ENCODE measurements at regions not wholly inside any gene's neighbourhood (a gene's known extent, or its start where the extent isn't known, plus 50 kb on each side); places are given as distances from the start of the nearest gene placed in this dataset.

GRCh38 chr1:67495327-67495726, 65.1 kb upstream of the SERBP1 start:
- WGBS, 2 experiments (ENCODE audit: extremely low coverage in 1 of 2, insufficient coverage in 1 of 2, insufficient read length in 1 of 2, insufficient replicate concordance in 2 of 2, low coverage in 1 of 2, low lambda C conversion rate in 2 of 2, missing lambda C conversion rate in 1 of 2), result 95% methylated on average over 6 of the region's 6 CpGs; no CpG with 5 or more reads in 1 of the 2 experiments
- no peak overlapping the region for H3K14ac ChIP-seq (ENCODE audit: insufficient read length)
- H3K4me3 ChIP-seq (ENCODE audit: extremely low read depth in 1 of 4, insufficient read depth in 2 of 4, low read depth in 3 of 4, low read length in 4 of 4), result no peak overlapping the region
- H3K79me1 ChIP-seq (ENCODE audit: low read depth, low read length), result no peaks in the 10 kb centered on the region
- H3K27me3 ChIP-seq (replicated peaks in 1 of 4; ENCODE audit: control insufficient read depth in 3 of 4, extremely low read depth in 1 of 4, insufficient read depth in 3 of 4, low read length in 3 of 4), result no peaks in the 10 kb centered on the region
- no peak overlapping the region for H2AK5ac ChIP-seq (ENCODE audit: low read depth, low read length)
- H3K4me1 ChIP-seq (replicated peaks in 1 of 4; ENCODE audit: control insufficient read depth in 3 of 4, insufficient read depth in 4 of 4, low read length in 3 of 4), result no peaks in the 10 kb centered on the region
- H2BK15ac ChIP-seq (ENCODE audit: low read length), result no peak overlapping the region
- no peak overlapping the region for H2BK5ac ChIP-seq (ENCODE audit: low read depth, low read length)
- no peak overlapping the region for H2BK12ac ChIP-seq (ENCODE audit: low read depth, low read length)
- no peak overlapping the region for H3K23ac ChIP-seq (ENCODE audit: insufficient read length)
- H2BK120ac ChIP-seq (replicated peaks; ENCODE audit: low read depth, low read length), result no peak overlapping the region
- no peaks in the 10 kb centered on the region for H3K36me3 ChIP-seq (ENCODE audit: control insufficient read depth in 2 of 4, insufficient read depth in 4 of 4, low read length in 3 of 4)
- no peak overlapping the region for H2AFZ ChIP-seq (ENCODE audit: low read length)
- DNase-seq (ENCODE audit: low read depth in 1 of 2, low spot score in 2 of 2) (no peak), FAIRE-seq (no peak)
- H4K20me1 ChIP-seq (replicated peaks in 1 of 2; ENCODE audit: control insufficient read depth in 1 of 2, insufficient read depth in 2 of 2, low read length in 2 of 2), result no peaks in the 10 kb centered on the region
- no peak overlapping the region for H4K91ac ChIP-seq (replicated peaks; ENCODE audit: insufficient read length, low read length)
- ChIA-PET CTCF (ENCODE audit: partially characterized antibody) (interaction anchor here (0.6 to 10.0 kb wide), 7 partner anchors 8 to 282 kb away, joined by 3 to 161 read pairs (median 3); no protein-coding TSS in a partner anchor), POLR2A (ENCODE audit: partially characterized antibody) (interaction anchor here (2.0 kb wide), 1 partner anchor 66 kb away, joined by 8 read pairs; the partner anchor contains the start of gene SERBP1)
- H2BK20ac ChIP-seq (ENCODE audit: low read length), result no peak overlapping the region
- no peak overlapping the region for H4K8ac ChIP-seq (ENCODE audit: extremely low read depth, insufficient read depth, low read length)
- H3K4ac ChIP-seq (replicated peaks; ENCODE audit: insufficient read length, low read depth, low read length), result no peak overlapping the region
- H3K56ac ChIP-seq (replicated peaks; ENCODE audit: insufficient read length, low read depth, low read length), result no peak overlapping the region
- no peak overlapping the region for H3K27ac ChIP-seq (ENCODE audit: low read depth, low read length)
- no peaks in the 10 kb centered on the region for H3K79me2 ChIP-seq (ENCODE audit: control insufficient read depth in 1 of 2, insufficient read depth in 2 of 2, low read length in 2 of 2)
- no peaks in the 10 kb centered on the region for H3K9me3 ChIP-seq (ENCODE audit: insufficient read depth in 2 of 2, low read depth in 1 of 2, low read length in 1 of 2)
- H3K18ac ChIP-seq (ENCODE audit: extremely low read depth, low read length), result no peak overlapping the region
- no peak overlapping the region for H3K9ac ChIP-seq (replicated peaks in 1 of 4; ENCODE audit: extremely low read depth in 1 of 4, low read depth in 3 of 4, low read length in 3 of 4)
- H4K5ac ChIP-seq (ENCODE audit: insufficient read length, low read depth, low read length), result no peak overlapping the region
- H3K4me2 ChIP-seq (ENCODE audit: insufficient read depth in 1 of 2, low read depth in 2 of 2, low read length in 2 of 2), result no peak overlapping the region
- H3K23me2 ChIP-seq (ENCODE audit: low read depth, low read length), result no peaks in the 10 kb centered on the region
- TF ChIP-seq SP2 (IDR thresholded peaks at IDR 0.05; ENCODE audit: low read length) (no peak), CBX5 (IDR thresholded peaks at IDR 0.05; ENCODE audit: low read depth, low read length) (no peak), RXRA (IDR thresholded peaks at IDR 0.05; ENCODE audit: insufficient read depth, low read depth, low read length) (no peak), FOSL1 (IDR thresholded peaks at IDR 0.05; ENCODE audit: insufficient read depth, low read depth, low read length) (no peak), BACH1 (IDR thresholded peaks at IDR 0.05; ENCODE audit: low read length) (no peak), GTF2F1 (IDR thresholded peaks at IDR 0.05; ENCODE audit: borderline replicate concordance, low read depth, low read length) (no peak), KDM1A (IDR thresholded peaks at IDR 0.05; ENCODE audit: borderline replicate concordance, low read length) (no peak)

All from H1 (cell line).